H1 (cell line): ENCODE measurements at regions not wholly inside any gene's neighbourhood (a gene's known extent, or its start where the extent isn't known, plus 50 kb on each side); places are given as distances from the start of the nearest gene placed in this dataset.

Experiments used
- CTCF ChIA-PET: fragments of 300-600 bp; sonication (Branson Sonifier 250); formaldehyde crosslinking; loops from one replicate; lab custom pipeline; 2021; ENCODE audit not compliant: partially characterized antibody; lab: Charles Lee
- POLR2A ChIA-PET: fragments of 300-600 bp; sonication (Branson Sonifier 250); formaldehyde crosslinking; loops from one replicate; lab custom pipeline; 2021; ENCODE audit warnings: inconsistent platforms; ENCODE audit not compliant: partially characterized antibody; lab: Charles Lee
- DNase-seq, 2 experiments: peaks; one replicate each; pipeline versions ENCODE4 v3.0.0 to v3.0.0-alpha.2; 2010 to 2022; ENCODE audit warnings: low spot score in 2 of 2, low read depth in 1 of 2, mixed read lengths in 1 of 2
- FAIRE-seq: peaks from 2 replicates; lab custom pipeline; 2011; peaks lifted over from hg19 to GRCh38; lab: Jason Lieb, UNC
- H2AFZ ChIP-seq: 2 replicates; pipeline ENCODE4 v1.8.1; 2012; ENCODE audit warnings: low read length, inconsistent platforms
- H2AK5ac ChIP-seq: 2 replicates; pipeline ENCODE4 v1.6.1; 2013; ENCODE audit warnings: low read depth, low read length
- H2BK120ac ChIP-seq: replicated peaks from 2 replicates; pipeline ENCODE3; 2013; ENCODE audit warnings: low read depth, low read length, inconsistent platforms
- H2BK12ac ChIP-seq: 2 replicates; pipeline ENCODE4 v1.6.1; 2013; ENCODE audit warnings: low read depth, low read length
- H2BK15ac ChIP-seq: 2 replicates; pipeline ENCODE4 v1.6.1; 2013; ENCODE audit warnings: low read length
- H2BK20ac ChIP-seq: 2 replicates; pipeline ENCODE4 v1.6.1; 2013; ENCODE audit warnings: low read length
- H2BK5ac ChIP-seq: 2 replicates; pipeline ENCODE4 v1.6.1; 2013; ENCODE audit warnings: low read depth, low read length
- H3K14ac ChIP-seq: 2 replicates; pipeline ENCODE4 v1.6.1; 2013; ENCODE audit warnings: inconsistent platforms; ENCODE audit not compliant: insufficient read length
- H3K18ac ChIP-seq: 2 replicates; pipeline ENCODE4 v1.6.1; 2013; ENCODE audit warnings: low read length; ENCODE audit errors: extremely low read depth
- H3K23ac ChIP-seq: 2 replicates; pipeline ENCODE4 v1.6.1; 2013; ENCODE audit warnings: inconsistent platforms; ENCODE audit not compliant: insufficient read length
- H3K23me2 ChIP-seq: 2 replicates; pipeline ENCODE4 v1.6.1; 2013; ENCODE audit warnings: low read depth, low read length
- H3K27ac ChIP-seq: 2 replicates; pipeline ENCODE4 v1.6.1; 2011; ENCODE audit warnings: low read depth, low read length, inconsistent platforms
- H3K27me3 ChIP-seq, 4 experiments: replicated peaks in 1 of 4; 1 replicate in 1 of 4; 2 replicates in 3 of 4; pipeline versions ENCODE4 v1.6.1 to v1.8.1; 2011 to 2013; ENCODE audit warnings: low read length in 3 of 4, mild to moderate bottlenecking in 3 of 4, inconsistent platforms in 2 of 4, mixed read lengths in 2 of 4, moderate library complexity in 1 of 4; ENCODE audit not compliant: control insufficient read depth in 3 of 4, insufficient read depth in 3 of 4; ENCODE audit errors: extremely low read depth in 1 of 4
- H3K36me3 ChIP-seq, 4 experiments: 2 replicates each; pipeline versions ENCODE4 v1.6.1 to v1.8.1; 2011 to 2013; ENCODE audit warnings: mild to moderate bottlenecking in 4 of 4, low read length in 3 of 4, moderate library complexity in 2 of 4, control low read depth in 1 of 4, inconsistent platforms in 1 of 4; ENCODE audit not compliant: insufficient read depth in 4 of 4, control insufficient read depth in 2 of 4
- H3K4ac ChIP-seq: replicated peaks from 2 replicates; pipeline ENCODE3; 2013; ENCODE audit warnings: low read length, low read depth, mixed read lengths, inconsistent platforms; ENCODE audit not compliant: insufficient read length
- H3K4me1 ChIP-seq, 4 experiments: replicated peaks in 1 of 4; 1 replicate in 1 of 4; 2 replicates in 3 of 4; pipeline versions ENCODE4 v1.6.1 to v1.8.1; 2011 to 2013; ENCODE audit warnings: low read length in 3 of 4, inconsistent platforms in 2 of 4, mixed read lengths in 1 of 4; ENCODE audit not compliant: insufficient read depth in 4 of 4, control insufficient read depth in 3 of 4
- H3K4me2 ChIP-seq, 2 experiments: 2 replicates each; pipeline versions ENCODE4 v1.6.1 to v1.8.1; 2011 to 2013; ENCODE audit warnings: low read depth in 2 of 2, low read length in 2 of 2, control low read depth in 1 of 2, inconsistent platforms in 1 of 2, mild to moderate bottlenecking in 1 of 2; ENCODE audit not compliant: insufficient read depth in 1 of 2
- H3K4me3 ChIP-seq, 4 experiments: fragments of 200-600, 300-600 bp in 1 of 4; sonication (generic), shearing (Covaris generic), sonication (Bioruptor Twin) in 1 of 4; 2 replicates each; pipeline versions ENCODE4 v1.5.1 to v1.8.1; 2011 to 2016; ENCODE audit warnings: low read length in 4 of 4, low read depth in 3 of 4, control low read depth in 2 of 4, inconsistent platforms in 2 of 4, mild to moderate bottlenecking in 2 of 4, mixed read lengths in 1 of 4, moderate library complexity in 1 of 4; ENCODE audit not compliant: insufficient read depth in 2 of 4; ENCODE audit errors: extremely low read depth in 1 of 4
- H3K56ac ChIP-seq: replicated peaks from 2 replicates; pipeline ENCODE3; 2013; ENCODE audit warnings: low read depth, mild to moderate bottlenecking, mixed read lengths, low read length, inconsistent platforms; ENCODE audit not compliant: insufficient read length
- H3K79me1 ChIP-seq: 2 replicates; pipeline ENCODE4 v1.6.1; 2013; ENCODE audit warnings: low read depth, low read length, control low read depth
- H3K79me2 ChIP-seq, 2 experiments: 2 replicates each; pipeline versions ENCODE4 v1.6.1 to v1.8.1; 2012 to 2013; ENCODE audit warnings: low read length in 2 of 2, mild to moderate bottlenecking in 2 of 2, inconsistent platforms in 1 of 2; ENCODE audit not compliant: insufficient read depth in 2 of 2, control insufficient read depth in 1 of 2
- H3K9ac ChIP-seq, 4 experiments: replicated peaks in 1 of 4; 1 replicate in 1 of 4; 2 replicates in 3 of 4; pipeline versions ENCODE4 v1.6.1 to v1.8.1; 2011 to 2013; ENCODE audit warnings: low read depth in 3 of 4, low read length in 3 of 4, control low read depth in 2 of 4, mild to moderate bottlenecking in 2 of 4, moderate library complexity in 2 of 4, inconsistent platforms in 1 of 4; ENCODE audit errors: extremely low read depth in 1 of 4
- H3K9me3 ChIP-seq, 2 experiments: 2 replicates each; pipeline versions ENCODE4 v1.6.1 to v1.8.1; 2012 to 2013; ENCODE audit warnings: mild to moderate bottlenecking in 2 of 2, moderate library complexity in 2 of 2, control low read depth in 1 of 2, inconsistent platforms in 1 of 2, low read depth in 1 of 2, low read length in 1 of 2, mixed read lengths in 1 of 2; ENCODE audit not compliant: insufficient read depth in 2 of 2
- H4K20me1 ChIP-seq, 2 experiments: replicated peaks in 1 of 2; 2 replicates each; pipeline versions ENCODE3 to v1.8.1; 2011 to 2013; ENCODE audit warnings: inconsistent platforms in 2 of 2, low read length in 2 of 2, mild to moderate bottlenecking in 1 of 2; ENCODE audit not compliant: insufficient read depth in 2 of 2, control insufficient read depth in 1 of 2
- H4K5ac ChIP-seq: 2 replicates; pipeline ENCODE4 v1.6.1; 2013; ENCODE audit warnings: low read length, low read depth, mixed read lengths, inconsistent platforms; ENCODE audit not compliant: insufficient read length
- H4K8ac ChIP-seq: 2 replicates; pipeline ENCODE4 v1.8.0; 2013; ENCODE audit warnings: mild to moderate bottlenecking, moderate library complexity, low read length, inconsistent platforms; ENCODE audit not compliant: insufficient read depth; ENCODE audit errors: extremely low read depth
- H4K91ac ChIP-seq: replicated peaks from 2 replicates; pipeline ENCODE3; 2013; ENCODE audit warnings: low read length, mixed read lengths, inconsistent platforms; ENCODE audit not compliant: insufficient read length
- SIX5 ChIP-seq: IDR thresholded peaks from 2 replicates; pipeline ENCODE4 v1.6.1; 2011; ENCODE audit warnings: mild to moderate bottlenecking, low read depth, low read length
- WGBS, 2 experiments: shearing (Covaris generic) in 1 of 2; methylation state at CpG; one replicate each; pipeline versions ENCODE4 v1.1.6 to v1.1.7; 2013 to 2015; ENCODE audit warnings: low lambda C conversion rate in 2 of 2, mixed read lengths in 2 of 2, inconsistent platforms in 1 of 2, low coverage in 1 of 2, missing lambda C conversion rate in 1 of 2; ENCODE audit not compliant: insufficient replicate concordance in 2 of 2, insufficient coverage in 1 of 2, insufficient read length in 1 of 2; ENCODE audit errors: extremely low coverage in 1 of 2, missing lambda C conversion rate in 1 of 2; 5-methylcytosine and 5-hydroxymethylcytosine counted together

GRCh38 chr7:41785840-41786239, 83.0 kb upstream of the INHBA start:
- Histone ChIP-seq H3K79me2 (no peaks in the 10 kb centered on the region), H4K5ac (no peak overlapping the region), H3K9ac (no peak overlapping the region), H2BK5ac (no peak overlapping the region), H4K20me1 (no peaks in the 10 kb centered on the region), H2AFZ (no peak overlapping the region), H3K4ac (no peak overlapping the region), H3K4me3 (no peak overlapping the region), H3K18ac (no peak overlapping the region), H3K56ac (no peak overlapping the region), H2AK5ac (no peak overlapping the region), H3K14ac (no peak overlapping the region), H3K23ac (no peak overlapping the region), H3K4me2 (no peak overlapping the region), H3K23me2 (no peaks in the 10 kb centered on the region), H2BK120ac (no peak overlapping the region), H3K4me1 (no peaks in the 10 kb centered on the region), H2BK20ac (no peak overlapping the region), H2BK15ac (no peak overlapping the region), H3K36me3 (no peaks in the 10 kb centered on the region), H4K91ac (no peak overlapping the region), H3K27ac (no peak overlapping the region), H2BK12ac (no peak overlapping the region), H3K9me3 (no peaks in the 10 kb centered on the region), H4K8ac (no peak overlapping the region), H3K27me3 (no peaks in the 10 kb centered on the region), H3K79me1 (no peaks in the 10 kb centered on the region)
- ChIA-PET CTCF (interaction anchor here (2.0 kb wide), 1 partner anchor 14 kb away, joined by 5 read pairs; no protein-coding TSS in a partner anchor), POLR2A (no interaction called here)
- DNase-seq (no peak), FAIRE-seq (no peak)
- no peak for TF ChIP-seq SIX5
- 94% methylated on average over 5 of the region's 5 CpGs; no CpG with 5 or more reads in 1 of the 2 experiments for WGBS, 2 experiments
